Activated CD4-positive, alpha-beta memory T cell treated with anti-CD3 and anti-CD28 coated beads, Interleukin-2, amount 10 ng/mL, durations not matched to agents 7 days and 5 days (primary cell): ENCODE measurements at regions not wholly inside any gene's neighbourhood (a gene's known extent, or its start where the extent isn't known, plus 50 kb on each side); places are given as distances from the start of the nearest gene placed in this dataset.
"Not testable (repeated sequence)": the region's sequence is repeated elsewhere in the genome, so short reads cannot be mapped to it uniquely, and the experiment has no call there.

Experiments
- CTCF ChIA-PET: fragments of 350-600 bp; sonication (Branson Sonifier 250); formaldehyde crosslinking; loops from one replicate; lab custom pipeline; 2021; ENCODE audit warnings: antibody characterized with exemption, inconsistent platforms; lab: Charles Lee
- POLR2A ChIA-PET: fragments of 350-600 bp; sonication (Branson Sonifier 250); formaldehyde crosslinking; loops from one replicate; lab custom pipeline; 2021; ENCODE audit warnings: antibody characterized with exemption; lab: Charles Lee
- DNase-seq: peaks from one replicate; pipeline ENCODE4 v3.0.0-alpha.2; 2020
- H3K27ac Mint-ChIP-seq: one replicate; pipeline ENCODE4 v1.8.0; 2021; ENCODE audit warnings: mild to moderate bottlenecking, mixed read lengths
- H3K27me3 Mint-ChIP-seq: one replicate; pipeline ENCODE4 v1.8.0; 2021; ENCODE audit warnings: mixed read lengths
- H3K36me3 Mint-ChIP-seq: one replicate; pipeline ENCODE4 v1.8.0; 2021; ENCODE audit warnings: low read depth, mixed read lengths
- H3K4me1 Mint-ChIP-seq: one replicate; pipeline ENCODE4 v1.8.0; 2021; ENCODE audit warnings: mixed read lengths
- H3K4me3 Mint-ChIP-seq: one replicate; pipeline ENCODE4 v1.8.0; 2021; ENCODE audit warnings: mild to moderate bottlenecking, mixed read lengths
- H3K9me3 Mint-ChIP-seq: one replicate; pipeline ENCODE4 v1.8.0; 2021; ENCODE audit warnings: mixed read lengths

- H3K4me3 Mint-ChIP-seq, CTCF ChIA-PET, H3K27ac Mint-ChIP-seq, H3K27me3 Mint-ChIP-seq, DNase-seq, H3K4me1 Mint-ChIP-seq, H3K9me3 Mint-ChIP-seq, H3K36me3 Mint-ChIP-seq, POLR2A ChIA-PET: not testable (repeated sequence)
Observed at GRCh38 chr4:20062857-20063256, 188.8 kb upstream of the SLIT2 start.

GRCh38 chr4:20062054-20062453, 189.7 kb upstream of the SLIT2 start:
- CTCF ChIA-PET: no interaction called here
- no peaks in the 10 kb centered on the region for H3K36me3 Mint-ChIP-seq
- no peak overlapping the region for H3K4me3 Mint-ChIP-seq
- POLR2A ChIA-PET: no interaction called here
- no peak for DNase-seq
- no peak overlapping the region for H3K27ac Mint-ChIP-seq
- no peaks in the 10 kb centered on the region for H3K4me1 Mint-ChIP-seq
- H3K27me3 Mint-ChIP-seq: no peaks in the 10 kb centered on the region
- peaks cover 13% of the 10 kb centered on the region for H3K9me3 Mint-ChIP-seq

- no peak for DNase-seq
- Mint-ChIP-seq H3K36me3 (no peaks in the 10 kb centered on the region), H3K9me3 (peaks cover 9% of the 10 kb centered on the region), H3K27ac (no peak overlapping the region), H3K4me3 (no peak overlapping the region), H3K4me1 (no peaks in the 10 kb centered on the region), H3K27me3 (no peaks in the 10 kb centered on the region)
- ChIA-PET CTCF (no interaction called here), POLR2A (no interaction called here)
Observed at GRCh38 chr4:20050768-20051167, 200.9 kb upstream of the SLIT2 start.

- no peaks in the 10 kb centered on the region for H3K27me3 Mint-ChIP-seq
- no peaks in the 10 kb centered on the region for H3K4me1 Mint-ChIP-seq
- H3K27ac Mint-ChIP-seq: no peak overlapping the region
- CTCF ChIA-PET: no interaction called here
- no peak overlapping the region for H3K4me3 Mint-ChIP-seq
- DNase-seq: no peak
- POLR2A ChIA-PET: no interaction called here
- peaks cover 13% of the 10 kb centered on the region for H3K9me3 Mint-ChIP-seq
- H3K36me3 Mint-ChIP-seq: no peaks in the 10 kb centered on the region
Observed at GRCh38 chr4:20049889-20050288, 201.8 kb upstream of the SLIT2 start.

- Mint-ChIP-seq H3K4me3 (no peak overlapping the region), H3K27me3 (no peaks in the 10 kb centered on the region), H3K4me1 (no peaks in the 10 kb centered on the region), H3K27ac (no peak overlapping the region), H3K9me3 (peaks cover 10% of the 10 kb centered on the region), H3K36me3 (no peaks in the 10 kb centered on the region)
- DNase-seq: no peak
- ChIA-PET POLR2A (no interaction called here), CTCF (no interaction called here)
Observed at GRCh38 chr4:20046931-20047677, 204.6 kb upstream of the SLIT2 start.

GRCh38 chr4:20046179-20046578, 205.5 kb upstream of the SLIT2 start:
- ChIA-PET CTCF (no interaction called here), POLR2A (no interaction called here)
- peaks cover 12% of the 10 kb centered on the region for H3K9me3 Mint-ChIP-seq
- no peak for DNase-seq
- no peak overlapping the region for H3K4me3 Mint-ChIP-seq
- no peaks in the 10 kb centered on the region for H3K27me3 Mint-ChIP-seq
- no peaks in the 10 kb centered on the region for H3K4me1 Mint-ChIP-seq
- H3K36me3 Mint-ChIP-seq: no peaks in the 10 kb centered on the region
- H3K27ac Mint-ChIP-seq: no peak overlapping the region

GRCh38 chr4:20044966-20045365, 206.7 kb upstream of the SLIT2 start:
- H3K4me1 Mint-ChIP-seq: no peaks in the 10 kb centered on the region
- H3K9me3 Mint-ChIP-seq: peaks cover 12% of the 10 kb centered on the region
- DNase-seq: no peak
- ChIA-PET POLR2A (no interaction called here), CTCF (no interaction called here)
- no peak overlapping the region for H3K27ac Mint-ChIP-seq
- no peaks in the 10 kb centered on the region for H3K36me3 Mint-ChIP-seq
- no peak overlapping the region for H3K4me3 Mint-ChIP-seq
- no peaks in the 10 kb centered on the region for H3K27me3 Mint-ChIP-seq

- Mint-ChIP-seq H3K27me3 (no peaks in the 10 kb centered on the region), H3K4me1 (no peaks in the 10 kb centered on the region), H3K4me3 (no peak overlapping the region), H3K36me3 (no peaks in the 10 kb centered on the region), H3K9me3 (peaks cover 12% of the 10 kb centered on the region), H3K27ac (no peak overlapping the region)
- DNase-seq: no peak
- ChIA-PET CTCF (no interaction called here), POLR2A (no interaction called here)
Observed at GRCh38 chr4:20044502-20044911, 207.2 kb upstream of the SLIT2 start.

- ChIA-PET POLR2A (no interaction called here), CTCF (no interaction called here)
- no peak for DNase-seq
- Mint-ChIP-seq H3K36me3 (no peaks in the 10 kb centered on the region), H3K4me3 (no peak overlapping the region), H3K4me1 (no peaks in the 10 kb centered on the region), H3K9me3 (peaks cover 12% of the 10 kb centered on the region), H3K27ac (no peak overlapping the region), H3K27me3 (no peaks in the 10 kb centered on the region)
Observed at GRCh38 chr4:20043991-20044390, 207.7 kb upstream of the SLIT2 start.

- H3K36me3 Mint-ChIP-seq: no peaks in the 10 kb centered on the region
- H3K9me3 Mint-ChIP-seq: peaks cover 12% of the 10 kb centered on the region
- CTCF ChIA-PET: no interaction called here
- no peaks in the 10 kb centered on the region for H3K4me1 Mint-ChIP-seq
- no peak overlapping the region for H3K4me3 Mint-ChIP-seq
- POLR2A ChIA-PET: no interaction called here
- DNase-seq: no peak
- no peak overlapping the region for H3K27ac Mint-ChIP-seq
- H3K27me3 Mint-ChIP-seq: no peaks in the 10 kb centered on the region
Observed at GRCh38 chr4:20042769-20043168, 208.9 kb upstream of the SLIT2 start.

GRCh38 chr4:20041839-20042407, 209.8 kb upstream of the SLIT2 start:
- ChIA-PET POLR2A (no interaction called here), CTCF (no interaction called here)
- Mint-ChIP-seq H3K36me3 (no peaks in the 10 kb centered on the region), H3K4me1 (no peaks in the 10 kb centered on the region), H3K27me3 (no peaks in the 10 kb centered on the region), H3K4me3 (no peak overlapping the region), H3K9me3 (peaks cover 12% of the 10 kb centered on the region), H3K27ac (no peak overlapping the region)
- DNase-seq: no peak

GRCh38 chr4:20037745-20038144, 214.0 kb upstream of the SLIT2 start:
- H3K27ac Mint-ChIP-seq: no peak overlapping the region
- no peaks in the 10 kb centered on the region for H3K4me1 Mint-ChIP-seq
- no peaks in the 10 kb centered on the region for H3K27me3 Mint-ChIP-seq
- no peaks in the 10 kb centered on the region for H3K36me3 Mint-ChIP-seq
- CTCF ChIA-PET: no interaction called here
- H3K4me3 Mint-ChIP-seq: no peak overlapping the region
- POLR2A ChIA-PET: no interaction called here
- H3K9me3 Mint-ChIP-seq: peaks cover 3% of the 10 kb centered on the region
- no peak for DNase-seq

GRCh38 chr4:20030108-20030507, 221.6 kb upstream of the SLIT2 start:
- H3K27ac Mint-ChIP-seq: no peak overlapping the region
- H3K4me3 Mint-ChIP-seq: no peak overlapping the region
- H3K36me3 Mint-ChIP-seq: no peaks in the 10 kb centered on the region
- no peaks in the 10 kb centered on the region for H3K4me1 Mint-ChIP-seq
- DNase-seq: no peak
- ChIA-PET POLR2A (no interaction called here), CTCF (no interaction called here)
- peaks cover 3% of the 10 kb centered on the region for H3K9me3 Mint-ChIP-seq
- H3K27me3 Mint-ChIP-seq: no peaks in the 10 kb centered on the region

- Mint-ChIP-seq H3K4me3 (no peak overlapping the region), H3K4me1 (no peaks in the 10 kb centered on the region), H3K36me3 (no peaks in the 10 kb centered on the region), H3K9me3 (peaks cover 3% of the 10 kb centered on the region), H3K27ac (no peak overlapping the region), H3K27me3 (no peaks in the 10 kb centered on the region)
- ChIA-PET CTCF (no interaction called here), POLR2A (no interaction called here)
- DNase-seq: no peak
Observed at GRCh38 chr4:20028645-20029044, 223.1 kb upstream of the SLIT2 start.
